K562 (cell line): ENCODE measurements at regions not wholly inside any gene's neighbourhood (a gene's known extent, or its start where the extent isn't known, plus 50 kb on each side); places are given as distances from the start of the nearest gene placed in this dataset.

Experiments
- ATAC-seq: fragments of 200-7000 bp; cut with Tn5 transposase; 3 replicates; pipeline ENCODE4 v1.9.1; 2020; ENCODE audit warnings: moderate library complexity
- BruUV-seq: library from RNA; stranded (reverse); fragments of 400-500 nt; replicated peaks from 2 replicates; lab custom pipeline; 2021; lab: Mats Ljungman, UMichigan
- CTCF ChIA-PET: fragments of 300-600 bp; formaldehyde crosslinking; extraction: SDS; loops from one replicate; lab custom pipeline; 2021; ENCODE audit warnings: low intra/inter-chr PET ratio; lab: Yijun Ruan, JAX
- POLR2A ChIA-PET: fragments of 300-600, 350-650 bp; sonication (Branson Sonifier 250); formaldehyde crosslinking; extraction: SDS; loops from one replicate; lab custom pipeline; 2021; ENCODE audit warnings: antibody characterized with exemption, inconsistent platforms; lab: Yijun Ruan, JAX
- DNase-seq, 4 experiments: peaks; one replicate each; pipeline versions ENCODE4 v3.0.0 to v3.0.0-alpha.2; 2011 to 2018; ENCODE audit warnings: low spot score in 3 of 4, mixed read lengths in 3 of 4; ENCODE audit errors: extremely low read depth in 1 of 4
- FAIRE-seq: peaks from 2 replicates; lab custom pipeline; 2011; peaks lifted over from hg19 to GRCh38; lab: Jason Lieb, UNC
- H2AFZ ChIP-seq: 2 replicates; pipeline ENCODE4 v1.6.0; 2011; ENCODE audit warnings: low read depth, low read length, control low read depth, inconsistent platforms
- H3K27ac ChIP-seq: fragments of 200-600 bp; 3 replicates; pipeline ENCODE4 v1.8.0; 2011; ENCODE audit warnings: low read depth, mild to moderate bottlenecking, control low read depth, inconsistent platforms, low read length, moderate library complexity, mixed read lengths; ENCODE audit errors: extremely low read depth
- H3K27me3 ChIP-seq, 2 experiments: fragments of 300-600 bp in 1 of 2; 2 replicates in 1 of 2; 3 replicates in 1 of 2; pipeline versions ENCODE4 v1.6.0 to v1.8.0; 2011; ENCODE audit warnings: inconsistent platforms in 2 of 2, low read length in 2 of 2, mild to moderate bottlenecking in 1 of 2, mixed read lengths in 1 of 2, moderate library complexity in 1 of 2; ENCODE audit not compliant: control insufficient read depth in 2 of 2, insufficient read depth in 2 of 2
- H3K36me3 ChIP-seq: fragments of 300-600 bp; 3 replicates; pipeline ENCODE4 v1.8.0; 2011; ENCODE audit warnings: mild to moderate bottlenecking, low read length, inconsistent platforms; ENCODE audit not compliant: control insufficient read depth, insufficient read depth
- H3K4me1 ChIP-seq, 2 experiments: fragments of 200-600 bp in 1 of 2; replicated peaks in 1 of 2; 2 replicates in 1 of 2; 3 replicates in 1 of 2; pipeline versions ENCODE4 v1.5.1 to v1.8.0; 2011; ENCODE audit warnings: inconsistent platforms in 2 of 2, low read length in 2 of 2, mild to moderate bottlenecking in 1 of 2, mixed read lengths in 1 of 2, moderate library complexity in 1 of 2; ENCODE audit not compliant: control insufficient read depth in 2 of 2, insufficient read depth in 2 of 2
- H3K4me2 ChIP-seq: 2 replicates; pipeline ENCODE4 v1.6.1; 2011; ENCODE audit warnings: low read length, control low read depth, inconsistent platforms, mixed read lengths; ENCODE audit not compliant: insufficient read depth
- H3K4me3 ChIP-seq: fragments of 200-600 bp; sonication (generic), shearing (Covaris generic); 2 replicates; pipeline ENCODE4 v1.5.1; 2016; ENCODE audit warnings: control low read depth, inconsistent platforms
- H3K79me2 ChIP-seq: fragments of 200-600 bp; 3 replicates; pipeline ENCODE4 v1.8.0; 2011; ENCODE audit warnings: low read length, inconsistent platforms; ENCODE audit not compliant: control insufficient read depth, insufficient read depth
- H3K9ac ChIP-seq, 2 experiments: 2 replicates each; pipeline versions ENCODE4 v1.6.0 to v1.6.1; 2011; ENCODE audit warnings: low read depth in 2 of 2, low read length in 2 of 2, control low read depth in 1 of 2, inconsistent platforms in 1 of 2, mild to moderate bottlenecking in 1 of 2, mixed read lengths in 1 of 2; ENCODE audit not compliant: insufficient read depth in 1 of 2
- H3K9me1 ChIP-seq: one replicate; pipeline ENCODE4 v1.6.0; 2011; ENCODE audit warnings: inconsistent platforms, mild to moderate bottlenecking, low read length, moderate library complexity; ENCODE audit not compliant: control insufficient read depth, insufficient read depth
- H3K9me3 ChIP-seq: replicated peaks from 2 replicates; pipeline ENCODE4 v1.5.1; 2011; ENCODE audit warnings: low read depth, low read length, inconsistent platforms; ENCODE audit not compliant: control insufficient read depth, insufficient read depth
- H4K20me1 ChIP-seq: replicated peaks from 2 replicates; pipeline ENCODE4 v1.6.1; 2011; ENCODE audit warnings: low read length, inconsistent platforms, mixed read lengths; ENCODE audit not compliant: control insufficient read depth, insufficient read depth
- ARNT ChIP-seq, 2 experiments: fragments of 450-650 bp; IDR thresholded peaks; 2 replicates each; pipeline ENCODE4 v1.6.1; 2016; ENCODE audit warnings: mild to moderate bottlenecking in 1 of 2
- EP400 ChIP-seq: fragments of 450-650 bp; IDR thresholded peaks from 2 replicates; pipeline ENCODE4 v1.6.1; 2017; ENCODE audit warnings: antibody characterized with exemption, mild to moderate bottlenecking, moderate library complexity
- FOXP1 ChIP-seq: sonication (generic); formaldehyde crosslinking; IDR thresholded peaks from 2 replicates; pipeline ENCODE4 v1.8.0; 2022; ENCODE audit warnings: mild to moderate bottlenecking, missing genetic modification reagents
- HIVEP1 ChIP-seq: fragments of 250-450 bp; sonication (Bioruptor Pico); IDR thresholded peaks from 2 replicates; pipeline ENCODE4 v1.4.0; 2020; ENCODE audit warnings: mild to moderate bottlenecking
- HMBOX1 ChIP-seq: sonication (generic); IDR thresholded peaks from 2 replicates; pipeline ENCODE4 v1.6.1; 2016
- HMG20A ChIP-seq: fragments of 450-650 bp; formaldehyde crosslinking; conservative IDR thresholded peaks from 2 replicates; pipeline ENCODE4 v1.4.0; 2020; ENCODE audit warnings: mild to moderate bottlenecking, mixed read lengths
- HNRNPH1 ChIP-seq: fragments of 200-400 bp; formaldehyde crosslinking; optimal IDR thresholded peaks from 2 replicates; pipeline ENCODE3; 2017; ENCODE audit warnings: low read depth, mild to moderate bottlenecking, low read length, moderate library complexity
- KLF1 ChIP-seq: fragments of 450-650 bp; IDR thresholded peaks from 2 replicates; pipeline ENCODE4 v1.6.1; 2016; ENCODE audit warnings: missing genetic modification characterization, missing compliant biosample characterization
- NCOA6 ChIP-seq: fragments of 450-650 bp; IDR thresholded peaks from 2 replicates; pipeline ENCODE4 v1.6.1; 2017; ENCODE audit warnings: mild to moderate bottlenecking
- POLR3G ChIP-seq: IDR thresholded peaks from 2 replicates; pipeline ENCODE4 v1.6.1; 2011; ENCODE audit not compliant: insufficient read length, insufficient replicate concordance; ENCODE audit errors: extremely low read depth
- STAT5B ChIP-seq: fragments of 250-450 bp; sonication (Bioruptor Pico); IDR thresholded peaks from 2 replicates; pipeline ENCODE4 v1.8.0; 2021; ENCODE audit warnings: mild to moderate bottlenecking, inconsistent platforms
- TGIF2 ChIP-seq: sonication (generic); formaldehyde crosslinking; IDR thresholded peaks from 2 replicates; pipeline ENCODE4 v1.8.1; 2022; ENCODE audit warnings: mild to moderate bottlenecking, missing genetic modification reagents, moderate library complexity
- THRAP3 ChIP-seq: fragments of 450-650 bp; IDR thresholded peaks from 2 replicates; pipeline ENCODE4 v1.6.1; 2016; ENCODE audit warnings: mild to moderate bottlenecking, inconsistent platforms, borderline replicate concordance
- ZBTB9 ChIP-seq: fragments of 450-650 bp; formaldehyde crosslinking; IDR thresholded peaks from 2 replicates; pipeline ENCODE4 v1.4.0; 2020; ENCODE audit warnings: mild to moderate bottlenecking, moderate library complexity
- ZNF140 ChIP-seq: fragments of 250-450 bp; sonication (Bioruptor Pico); IDR thresholded peaks from 2 replicates; pipeline ENCODE4 v1.8.0; 2021; ENCODE audit warnings: moderate library complexity, mild to moderate bottlenecking, inconsistent platforms
- ZNF586 ChIP-seq: fragments of 450-650 bp; formaldehyde crosslinking; conservative IDR thresholded peaks from 2 replicates; pipeline ENCODE4 v1.4.0; 2020; ENCODE audit warnings: mild to moderate bottlenecking, moderate library complexity
- WGBS: fragments of 100-300 bp; shearing (Covaris generic); methylation state at CpG from one replicate; pipeline ENCODE4 v1.1.6; 2016; ENCODE audit warnings: low coverage, mixed read lengths; ENCODE audit not compliant: insufficient coverage; ENCODE audit errors: missing lambda C conversion rate; 5-methylcytosine and 5-hydroxymethylcytosine counted together
- in situ Hi-C: fragments of 300-500 bp; cut with MboI; formaldehyde crosslinking; loops from 4 replicates; pipeline ENCODE4 v1.15.0; 2018; ENCODE audit warnings: inconsistent platforms, mixed read lengths
- intact Hi-C: fragments of 100-400 bp; cut with micrococcal nuclease; formaldehyde crosslinking; loops from 2 replicates; pipeline ENCODE4 v1.14.2; 2022
- TF ChIP-seq, protein P1 (sequence below), 3 experiments: fragments of 200-800 bp in 1 of 3; sonication (Bioruptor generic) in 1 of 3; sonication (generic) in 1 of 3; formaldehyde crosslinking in 1 of 3; IDR thresholded peaks; 2 replicates each; pipeline versions ENCODE4 v1.6.1 to v1.8.0; 2016 to 2022; ENCODE audit warnings: mild to moderate bottlenecking in 2 of 3, missing compliant biosample characterization in 2 of 3, missing genetic modification characterization in 2 of 3, missing genetic modification reagents in 1 of 3
- TF ChIP-seq, protein P2 (sequence below): sonication (generic); formaldehyde crosslinking; IDR thresholded peaks from 2 replicates; pipeline ENCODE4 v1.8.0; 2022; ENCODE audit warnings: missing genetic modification reagents, mild to moderate bottlenecking, moderate library complexity, borderline replicate concordance

DNA sequence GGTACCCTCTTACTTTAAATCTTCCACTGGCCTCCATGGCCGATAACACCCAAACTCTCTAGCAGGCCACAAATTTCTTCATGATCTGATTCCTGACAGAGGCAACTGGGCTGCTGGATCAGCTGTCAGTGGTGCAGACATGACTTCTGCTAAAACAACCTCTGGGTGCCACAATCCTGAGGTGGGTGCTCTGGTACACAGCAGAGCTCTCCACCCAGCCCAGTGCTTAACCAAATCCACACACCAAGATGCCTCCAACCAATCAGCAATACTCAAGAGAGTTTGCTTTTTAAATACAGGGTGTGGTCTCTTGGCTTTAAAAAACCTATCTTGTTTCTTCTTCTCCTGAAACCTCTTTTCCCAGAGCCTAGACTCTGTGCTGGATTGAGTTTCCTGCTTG, 126.6 kb upstream of the SPACA1 start:
- CTCF ChIA-PET = no interaction called here
- H2AFZ ChIP-seq = no peak overlapping the region
- no peaks in the 10 kb centered on the region for H3K9me1 ChIP-seq
- no peaks in the 10 kb centered on the region for H3K79me2 ChIP-seq
- ATAC-seq = no peak
- no peak overlapping the region for H3K4me2 ChIP-seq
- no peak for FAIRE-seq
- POLR2A ChIA-PET = interaction anchor here (0.6 kb wide), 1 partner anchor 492 kb away, joined by 3 read pairs; no protein-coding TSS in a partner anchor
- no peaks in the 10 kb centered on the region for H3K4me1 ChIP-seq
- no peaks in the 10 kb centered on the region for H4K20me1 ChIP-seq
- no peaks in the 10 kb centered on the region for H3K9me3 ChIP-seq
- H3K36me3 ChIP-seq = no peaks in the 10 kb centered on the region
- intact Hi-C loops (loop anchor here (10.0 kb wide), 1 partner anchor 846 kb away; no protein-coding TSS in a partner anchor), in situ Hi-C loops (no loop called here)
- no peak for TF ChIP-seq HMG20A
- no peak for TF ChIP-seq HIVEP1 (CRISPR knock-in tag)
- no peak for TF ChIP-seq EP400
- no peak for TF ChIP-seq ARNT (IDR thresholded peaks at IDR 0.05)
- no peak for TF ChIP-seq HNRNPH1
- no peak for TF ChIP-seq STAT5B (CRISPR knock-in tag)
- no peak for TF ChIP-seq KLF1 (tag)
- TF ChIP-seq POLR3G = no peak
- no peak for TF ChIP-seq ZBTB9 (CRISPR knock-in tag)
- no peak for TF ChIP-seq ZNF586 (CRISPR knock-in tag)
- TF ChIP-seq HMBOX1 = no peak
- no peak for TF ChIP-seq NCOA6
- TF ChIP-seq ZNF140 (CRISPR knock-in tag) = no peak
- no peak for TF ChIP-seq FOXP1 (CRISPR knock-in tag)
- no peak for TF ChIP-seq THRAP3
- no peak for TF ChIP-seq TGIF2 (CRISPR knock-in tag)
- TF ChIP-seq, protein P1, sequence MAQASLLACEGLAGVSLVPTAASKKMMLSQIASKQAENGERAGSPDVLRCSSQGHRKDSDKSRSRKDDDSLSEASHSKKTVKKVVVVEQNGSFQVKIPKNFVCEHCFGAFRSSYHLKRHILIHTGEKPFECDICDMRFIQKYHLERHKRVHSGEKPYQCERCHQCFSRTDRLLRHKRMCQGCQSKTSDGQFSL (CRISPR knock-in tag; IDR thresholded peaks at IDR 0.05) = no peak
- TF ChIP-seq, protein P1 (tag; IDR thresholded peaks at IDR 0.05) = no peak
- TF ChIP-seq, protein P2, sequence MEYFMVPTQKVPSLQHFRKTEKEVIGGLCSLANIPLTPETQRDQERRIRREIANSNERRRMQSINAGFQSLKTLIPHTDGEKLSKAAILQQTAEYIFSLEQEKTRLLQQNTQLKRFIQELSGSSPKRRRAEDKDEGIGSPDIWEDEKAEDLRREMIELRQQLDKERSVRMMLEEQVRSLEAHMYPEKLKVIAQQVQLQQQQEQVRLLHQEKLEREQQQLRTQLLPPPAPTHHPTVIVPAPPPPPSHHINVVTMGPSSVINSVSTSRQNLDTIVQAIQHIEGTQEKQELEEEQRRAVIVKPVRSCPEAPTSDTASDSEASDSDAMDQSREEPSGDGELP (CRISPR knock-in tag) = no peak
- no peak overlapping the region for H3K27ac ChIP-seq
- no peak for DNase-seq
- no TSS peak for BruUV-seq
- H3K4me3 ChIP-seq = no peak overlapping the region
- WGBS = 0% methylated on average over 1 of the region's 1 CpG
- no peak overlapping the region for H3K9ac ChIP-seq
- H3K27me3 ChIP-seq = peaks cover 0 to 9% of the 10 kb centered on the region in 2 experiments; a peak in 2 of 5 replicates
